Hypothalamus (tissue), 51 donors: ENCODE measurements at regions not wholly inside any gene's neighbourhood (a gene's known extent, or its start where the extent isn't known, plus 50 kb on each side); places are given as distances from the start of the nearest gene placed in this dataset.
"Not testable (repeated sequence)": the region's sequence is repeated elsewhere in the genome, so short reads cannot be mapped to it uniquely, and the experiment has no call there.

Experiments
- DNase-seq, 51 donors: peaks; one replicate each; lab custom pipeline; 2025; lab: John Stamatoyannopoulos, UW

DNA sequence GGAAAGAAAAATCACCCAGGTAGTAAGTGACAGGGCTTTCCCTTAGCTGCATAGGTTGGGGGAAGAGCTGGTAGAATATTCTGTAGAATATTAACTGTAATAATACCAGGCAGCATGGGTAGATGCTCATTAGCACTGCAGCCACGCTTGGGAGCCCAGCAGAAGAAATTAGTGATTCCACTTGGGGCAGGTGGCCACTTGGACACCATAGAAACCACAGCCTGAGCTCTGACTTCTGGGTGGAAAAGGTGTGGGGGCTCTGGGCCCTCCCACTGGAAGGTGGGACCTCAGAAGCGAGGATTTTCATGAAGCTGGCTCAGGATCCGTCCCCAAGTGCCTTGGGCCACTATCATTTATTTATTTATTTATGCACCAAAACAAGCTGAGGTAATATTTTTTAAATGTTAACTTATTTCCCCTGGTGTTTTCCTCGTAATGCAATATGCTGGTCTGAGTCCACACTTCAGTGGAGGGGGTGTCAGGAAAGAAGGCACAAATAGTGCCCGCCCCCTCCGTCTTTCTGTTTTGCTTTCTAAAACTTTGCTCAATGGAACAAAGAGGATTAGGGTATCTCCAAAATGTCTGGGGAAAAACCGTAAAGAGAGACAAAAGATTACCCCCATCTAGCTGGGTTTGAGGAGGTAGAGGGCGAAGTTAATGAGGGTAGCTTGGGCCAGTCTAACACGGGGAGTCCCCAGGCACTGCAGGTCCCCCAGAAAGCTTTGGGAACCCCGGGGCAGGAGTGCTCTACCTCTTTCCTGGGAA, 75.2 kb upstream of the GADD45A start:
- DNase-seq, result no peak

- no peak for DNase-seq
These were observed 74.6 kb upstream of the GADD45A start for GRCh38 chr1:67610450-67610849.

DNA sequence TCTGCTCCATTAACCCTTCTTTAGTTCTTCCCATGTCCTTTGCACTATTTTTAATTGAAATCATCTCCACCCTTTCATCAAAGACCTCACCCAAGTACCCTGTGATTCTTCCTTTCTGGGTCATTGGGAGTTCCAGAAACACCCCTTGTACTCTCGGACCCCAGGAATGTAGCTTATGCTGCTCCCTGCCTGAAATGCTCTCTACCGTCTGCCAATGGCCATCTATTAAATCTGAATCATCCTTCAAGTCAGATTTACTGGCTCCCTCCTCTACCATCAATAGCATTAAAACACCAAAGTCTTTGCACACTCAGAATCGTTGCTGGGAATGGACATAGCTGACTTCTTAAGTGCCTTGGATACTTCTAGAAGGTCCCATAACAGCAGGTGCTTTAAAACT, 73.2 kb upstream of the GADD45A start:
- DNase-seq, result no peak

DNA sequence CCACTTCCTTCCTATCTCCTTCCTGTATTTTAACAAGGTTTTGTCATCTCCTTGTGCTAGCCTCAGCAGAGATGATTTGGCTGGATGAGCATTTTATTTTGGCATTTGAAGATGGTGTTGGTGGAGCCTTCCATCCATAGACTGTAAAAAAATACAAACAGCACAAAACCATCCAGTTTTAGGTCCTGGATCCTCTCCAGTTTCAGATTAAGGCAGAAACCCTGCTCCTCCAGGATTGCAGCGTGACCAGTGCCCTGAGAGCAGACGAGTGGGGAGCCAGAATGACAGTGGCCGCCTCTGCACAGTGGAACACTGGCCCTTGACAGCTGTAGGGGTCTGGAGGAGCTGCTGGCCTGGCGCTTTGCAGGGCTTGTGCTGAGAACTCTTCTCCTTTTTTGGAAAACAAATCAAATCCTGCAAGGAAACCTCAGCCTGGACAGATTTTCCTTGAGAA, 72.2 kb upstream of the GADD45A start:
- peak in 1 of 51 donors; percentile 10 for DNase-seq

- not testable (repeated sequence) for DNase-seq
These were observed 71.5 kb upstream of the GADD45A start for GRCh38 chr1:67613479-67613878.

DNA sequence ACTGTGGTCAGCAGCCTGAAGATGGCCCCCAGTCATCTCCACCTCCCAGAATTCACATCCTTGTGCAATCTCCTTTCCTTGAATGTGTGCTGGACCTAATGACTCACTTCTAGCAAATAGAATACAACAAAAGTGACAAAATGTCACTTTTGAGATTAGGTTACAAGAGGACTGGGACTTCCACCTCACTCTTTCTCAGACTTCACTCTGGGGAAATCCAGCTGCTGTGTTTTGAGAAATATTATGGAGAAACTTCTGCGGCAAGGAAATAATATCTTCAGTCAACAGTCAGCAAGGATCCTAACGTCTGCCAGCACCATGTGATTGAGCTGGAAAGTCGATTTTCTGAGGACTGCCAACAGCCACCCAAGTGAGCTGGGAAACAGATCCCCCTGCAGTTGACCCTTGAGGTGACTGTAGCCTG, 70.5 kb upstream of the GADD45A start:
- DNase-seq, result no peak

GRCh38 chr1:67615886-67616285, 69.1 kb upstream of the GADD45A start:
- DNase-seq, result no peak

GRCh38 chr1:67616394-67616985, 68.5 kb upstream of the GADD45A start:
- DNase-seq, result no peak

- peak in 35 of 51 donors; percentile 1 to 61 (median 36) for DNase-seq
These were observed 66.5 kb upstream of the GADD45A start for GRCh38 chr1:67618285-67619018.

- no peak for DNase-seq
These were observed 65.9 kb upstream of the GADD45A start for GRCh38 chr1:67619080-67619479.

GRCh38 chr1:67623906-67624305, 61.1 kb upstream of the GADD45A start:
- no peak for DNase-seq

GRCh38 chr1:67624680-67625079, 60.3 kb upstream of the GADD45A start:
- no peak for DNase-seq

- DNase-seq, result no peak
These were observed 58.7 kb upstream of the GADD45A start for GRCh38 chr1:67626090-67626860.

- DNase-seq, result no peak
These were observed 58.2 kb upstream of the GADD45A start for GRCh38 chr1:67626861-67627235.

- DNase-seq, result no peak
These were observed 57.7 kb upstream of the GADD45A start for GRCh38 chr1:67627336-67627735.

DNA sequence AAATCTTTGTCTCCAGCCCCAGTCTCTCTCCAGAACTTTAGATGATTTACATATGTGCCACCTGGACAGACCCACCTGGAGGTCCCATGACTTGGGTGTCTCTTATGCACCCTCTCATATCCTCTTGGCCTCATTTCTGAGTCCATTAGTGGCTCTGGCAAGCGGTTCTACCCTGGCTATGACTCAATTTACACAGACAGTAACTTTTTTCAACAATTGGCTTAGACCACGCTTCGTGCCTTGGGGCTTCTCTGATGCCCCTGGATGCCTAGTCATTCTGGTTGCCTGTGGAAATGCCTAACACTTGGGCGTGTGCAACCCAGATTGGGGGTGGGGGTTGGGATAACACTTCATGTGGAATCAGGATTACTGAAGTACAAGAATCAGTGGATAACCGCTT, 57.1 kb upstream of the GADD45A start:
- no peak for DNase-seq

DNA sequence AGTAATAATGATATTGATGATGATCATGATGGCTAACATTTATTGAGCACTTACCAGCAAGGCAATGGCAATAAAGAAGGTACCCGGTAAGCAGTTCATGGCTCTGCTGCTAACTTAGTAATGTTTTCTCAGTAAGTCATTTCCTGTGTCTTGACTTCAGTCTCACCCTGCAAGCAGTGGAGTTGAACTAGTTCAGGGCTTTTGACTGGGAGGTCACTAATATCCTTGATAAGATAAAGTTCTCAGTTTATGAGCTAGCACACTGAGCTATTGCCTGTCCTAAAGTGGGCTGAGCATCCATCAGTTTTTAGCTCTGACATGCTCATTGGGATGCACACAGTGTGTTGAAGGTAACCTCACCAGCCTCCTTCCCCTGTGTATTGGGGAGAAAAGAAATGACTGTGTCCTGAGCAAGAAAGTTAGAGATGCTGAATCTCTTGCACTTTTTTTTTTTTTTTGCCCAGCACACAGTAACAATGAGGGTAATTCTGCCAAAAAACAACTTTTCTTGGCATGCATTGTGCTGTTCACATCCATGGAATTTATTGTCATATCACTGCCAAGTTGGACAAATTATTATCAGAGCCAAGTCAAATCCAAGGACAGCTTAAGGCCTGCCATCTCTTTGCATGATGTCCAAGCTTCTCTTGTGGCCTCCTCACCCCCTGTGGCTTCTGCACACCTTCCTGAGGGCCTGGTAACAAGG, 55.5 kb upstream of the GADD45A start:
- no peak for DNase-seq

DNA sequence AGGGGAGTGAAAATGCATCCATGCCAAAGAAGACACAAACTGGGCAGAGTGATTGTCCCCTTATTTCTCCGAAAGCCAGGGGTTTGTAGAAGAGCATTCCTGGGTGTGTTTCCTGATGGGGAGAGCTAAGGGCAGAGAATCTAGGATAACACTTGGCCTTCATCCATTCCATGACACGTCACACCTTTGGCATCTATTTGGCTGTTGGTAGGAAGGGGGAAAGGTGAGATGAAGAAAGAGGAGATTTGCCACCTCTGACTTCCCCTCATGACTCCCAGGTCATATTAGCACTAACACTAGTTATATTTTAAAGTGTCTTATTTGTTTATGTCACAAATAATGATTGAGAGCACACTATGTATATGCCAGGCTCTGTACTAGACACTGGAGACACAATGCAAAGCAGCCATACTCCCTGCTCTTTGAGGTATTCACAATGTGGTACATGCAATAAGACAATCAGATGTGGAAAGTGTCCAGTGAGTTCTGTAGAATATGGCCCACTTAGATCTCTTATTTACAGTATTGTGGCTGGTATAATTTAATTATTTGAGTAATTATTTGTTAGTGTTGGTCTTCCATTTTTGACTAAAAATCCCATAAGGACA, 54.5 kb upstream of the GADD45A start:
- DNase-seq, result no peak

- DNase-seq, result no peak
These were observed 52.6 kb upstream of the GADD45A start for GRCh38 chr1:67632356-67632755.
